ENCODE measurements at regions not wholly inside any gene's neighbourhood (a gene's known extent, or its start where the extent isn't known, plus 50 kb on each side); places are given as distances from the start of the nearest gene placed in this dataset.
A peak's percentile ranks its signal among the peaks of the same experiment; 100 is the strongest.

DNA sequence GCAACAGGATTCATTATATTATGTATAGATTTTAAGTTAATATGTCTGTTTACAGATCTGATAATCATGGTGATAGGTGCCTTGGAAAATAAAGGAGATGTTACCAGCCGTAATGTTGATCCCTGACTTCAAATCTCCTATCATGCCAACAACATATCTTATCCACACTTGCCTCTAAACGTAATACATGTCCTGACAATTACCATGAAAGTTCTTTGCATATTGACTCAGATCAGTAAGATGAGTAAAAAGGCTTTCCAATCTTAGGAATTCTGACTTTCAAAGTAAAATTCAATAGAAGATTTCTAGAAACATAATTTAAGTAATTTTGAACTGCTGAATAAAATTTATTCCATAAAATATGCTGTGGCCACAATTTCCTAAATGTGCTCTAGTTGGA lies 513.3 kb downstream of the ANKRD50 start:
- H3K4me3 ChIP-seq (ENCODE audit: low read depth, low read length) = no peak overlapping the region
- TF ChIP-seq CTCF (conservative IDR thresholded peaks at IDR 0.05; ENCODE audit: low read depth, low read length) = no peak
- no peak for DNase-seq (ENCODE audit: low read depth)

GRCh38 chr4:124199755-124200154 lies 512.8 kb downstream of the ANKRD50 start:
- TF ChIP-seq CTCF (conservative IDR thresholded peaks at IDR 0.05; ENCODE audit: low read depth, low read length) = no peak
- H3K4me3 ChIP-seq (ENCODE audit: low read depth, low read length) = no peak overlapping the region
- DNase-seq (ENCODE audit: low read depth) = no peak

- TF ChIP-seq CTCF (conservative IDR thresholded peaks at IDR 0.05; ENCODE audit: low read depth, low read length) = no peak
- DNase-seq (ENCODE audit: low read depth) = no peak
- H3K4me3 ChIP-seq (ENCODE audit: low read depth, low read length) = no peak overlapping the region
These were observed 510.9 kb downstream of the ANKRD50 start for GRCh38 chr4:124201636-124202035.

- no peak for DNase-seq (ENCODE audit: low read depth)
- peak; percentile 45 for TF ChIP-seq CTCF (conservative IDR thresholded peaks at IDR 0.05; ENCODE audit: low read depth, low read length)
- H3K4me3 ChIP-seq (ENCODE audit: low read depth, low read length) = no peak overlapping the region
These were observed 510.4 kb downstream of the ANKRD50 start for GRCh38 chr4:124202099-124202498.

DNA sequence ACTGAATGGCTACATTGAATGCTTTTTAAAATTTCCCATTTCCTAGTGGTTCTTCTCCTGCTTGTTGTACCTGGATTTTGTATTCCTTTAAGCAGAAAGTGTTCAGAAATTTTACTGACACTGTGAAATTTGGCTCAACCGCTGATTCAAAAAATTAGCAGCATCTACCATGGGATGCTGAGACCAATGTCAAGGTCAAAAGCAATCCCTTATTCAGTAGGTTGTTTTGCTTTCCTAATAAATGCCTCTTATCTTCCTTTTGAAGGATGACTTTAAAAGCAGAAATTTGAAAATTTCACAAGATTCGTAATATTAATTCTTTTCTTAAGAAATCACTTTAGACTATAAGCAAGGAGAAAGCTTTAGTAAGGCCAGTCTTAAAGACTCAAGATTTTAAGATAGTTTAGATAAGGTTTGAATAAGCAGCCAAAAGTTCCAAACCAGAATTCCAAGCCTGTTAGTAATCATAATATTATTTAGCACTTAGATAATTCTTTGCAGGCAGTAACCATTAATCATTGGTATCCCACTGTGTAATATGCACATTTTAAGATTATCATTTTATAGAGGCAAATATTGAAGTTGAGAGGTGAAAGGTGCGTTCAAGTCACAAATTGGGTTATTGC lies 508.8 kb downstream of the ANKRD50 start:
- no peak overlapping the region for H3K4me3 ChIP-seq (ENCODE audit: low read depth, low read length)
- TF ChIP-seq CTCF (conservative IDR thresholded peaks at IDR 0.05; ENCODE audit: low read depth, low read length) = no peak
- no peak for DNase-seq (ENCODE audit: low read depth)

- TF ChIP-seq CTCF (conservative IDR thresholded peaks at IDR 0.05; ENCODE audit: low read depth, low read length) = no peak
These were observed 505.5 kb downstream of the ANKRD50 start for GRCh38 chr4:124206779-124207605.

More at GRCh38 chr4:124206779-124207605, 505.5 kb downstream of the ANKRD50 start:
- H3K4me3 ChIP-seq (ENCODE audit: low read depth, low read length) = no peak overlapping the region
- peak; percentile 70 for DNase-seq (ENCODE audit: low read depth)

Data from epithelial cell of proximal tubule (primary cell).